Myocyte (in vitro differentiated cells): ENCODE measurements at regions not wholly inside any gene's neighbourhood (a gene's known extent, or its start where the extent isn't known, plus 50 kb on each side); places are given as distances from the start of the nearest gene placed in this dataset.
"Not testable (repeated sequence)": the region's sequence is repeated elsewhere in the genome, so short reads cannot be mapped to it uniquely, and the experiment has no call there.

Experiments used
- DNase-seq: peaks from one replicate; pipeline ENCODE4 v3.0.0-alpha.2; 2012; ENCODE audit warnings: low read depth

DNA sequence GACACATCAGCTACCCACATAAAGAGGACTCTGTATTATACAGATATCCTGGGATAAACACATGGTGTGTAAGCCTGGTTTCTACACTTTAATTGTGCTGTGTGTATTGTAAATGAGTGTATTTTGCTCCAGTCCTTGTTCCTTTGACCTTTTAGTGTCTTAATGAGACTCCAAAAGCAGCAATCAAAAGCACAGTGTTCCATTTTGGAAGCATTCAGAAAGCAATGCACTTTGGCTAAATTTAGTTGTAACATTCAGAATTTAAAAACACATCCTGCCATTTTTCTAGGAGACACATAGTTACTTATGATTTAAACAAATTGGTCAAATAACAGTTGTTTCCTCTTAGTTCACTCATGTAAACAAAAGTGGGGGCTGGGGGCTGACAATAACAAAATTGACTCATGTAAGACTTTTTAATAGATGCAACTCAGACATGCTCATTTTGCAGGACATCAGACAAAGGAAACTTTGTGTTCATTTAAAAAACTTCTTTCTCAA, 122.2 kb downstream of the GPR37 start:
- DNase-seq = no peak

DNA sequence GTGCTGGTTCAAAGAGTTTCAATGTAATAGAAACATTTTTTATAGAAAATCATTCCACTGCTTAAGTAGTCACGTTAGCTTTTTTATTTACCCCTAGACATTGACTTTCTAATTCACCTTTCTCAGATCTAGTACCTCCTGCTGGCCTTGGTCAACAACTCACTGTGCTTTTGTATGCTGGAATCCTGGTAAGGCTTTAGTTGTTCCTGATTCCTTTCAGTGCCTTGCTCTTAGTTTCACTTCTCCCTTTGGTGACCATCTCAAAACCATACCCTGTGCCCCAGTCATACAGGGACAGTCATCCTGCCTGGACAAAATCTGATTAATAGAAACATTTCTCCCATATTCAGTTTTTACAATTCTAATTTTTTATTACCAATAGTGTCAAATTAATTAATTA, 130.2 kb downstream of the GPR37 start:
- no peak for DNase-seq

DNA sequence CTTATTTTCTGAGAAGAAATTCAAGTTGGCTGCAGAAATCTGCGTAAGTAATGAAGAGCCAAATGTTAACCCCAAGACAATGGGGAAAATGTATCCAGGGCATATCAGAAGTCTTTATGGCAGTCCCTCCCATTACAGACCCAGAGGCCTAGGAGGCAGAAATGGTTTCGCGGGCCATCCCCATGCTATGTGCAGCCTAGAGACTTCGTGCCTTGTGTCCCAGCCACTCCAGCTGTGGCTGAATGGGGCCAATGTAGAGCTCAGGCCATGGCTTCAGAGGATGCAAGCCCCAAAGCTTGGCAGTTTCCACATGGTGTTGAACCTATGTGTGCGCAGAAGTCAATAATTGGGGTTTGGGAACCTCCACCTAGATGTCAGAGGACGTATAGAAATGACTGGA, 131.9 kb downstream of the GPR37 start:
- no peak for DNase-seq

DNA sequence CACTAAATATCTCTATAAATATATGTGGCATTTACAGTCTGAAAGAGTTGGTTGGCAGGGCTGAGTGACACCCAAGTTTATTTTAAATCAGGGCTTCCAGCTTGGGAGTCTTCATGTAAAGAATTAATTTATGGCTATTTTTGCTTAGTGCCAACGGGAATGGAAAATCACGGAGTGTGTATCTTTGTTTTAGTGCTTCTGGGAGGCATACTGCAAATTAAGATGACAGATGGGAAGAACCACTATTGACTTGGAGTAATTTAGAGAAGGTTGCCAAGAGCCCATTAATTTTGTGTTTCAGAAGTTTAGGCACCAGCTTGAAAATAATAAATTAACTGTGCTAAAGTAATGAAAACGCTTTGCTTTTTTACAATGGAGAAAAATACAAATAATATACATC, 135.2 kb downstream of the GPR37 start:
- no peak for DNase-seq

DNA sequence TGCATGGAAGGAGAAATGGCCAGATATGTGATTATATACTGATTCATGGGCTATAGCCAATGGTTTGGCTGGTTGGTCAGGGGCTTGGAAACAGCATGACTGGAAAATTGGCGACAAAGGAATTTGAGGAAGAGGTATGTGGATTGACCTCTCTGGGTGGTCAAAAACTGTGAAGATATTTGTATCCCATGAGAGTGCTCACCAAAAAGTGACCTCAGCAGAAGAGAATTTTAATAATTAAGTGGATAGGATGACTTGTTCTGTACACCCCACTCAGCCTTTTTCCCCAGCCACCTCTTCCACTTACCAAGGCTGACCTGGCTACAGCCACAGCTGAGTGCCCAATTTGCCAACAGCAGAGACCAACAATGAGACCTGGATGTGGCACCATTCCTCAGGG, 146.7 kb downstream of the GPR37 start:
- no peak for DNase-seq

DNA sequence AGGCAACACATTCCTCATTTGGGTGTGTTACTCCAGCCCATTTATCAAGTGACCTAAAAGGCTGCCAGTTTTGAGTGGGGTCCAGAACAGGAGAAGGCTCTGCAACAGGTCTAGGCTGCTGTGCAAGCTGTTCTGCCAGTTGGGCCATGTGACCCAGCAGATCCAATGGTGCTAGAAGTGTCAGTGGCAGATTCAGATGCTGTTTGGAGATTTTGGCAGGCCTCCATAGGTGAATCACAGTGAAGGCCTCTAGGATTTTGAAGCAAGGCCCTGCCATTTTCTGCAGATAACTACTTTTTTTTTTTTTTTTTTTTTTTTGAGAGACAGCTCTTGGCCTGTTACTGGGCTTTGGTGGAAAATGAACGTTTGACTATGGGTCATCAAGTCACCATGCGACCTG, 147.5 kb downstream of the GPR37 start:
- not testable (repeated sequence) for DNase-seq

DNA sequence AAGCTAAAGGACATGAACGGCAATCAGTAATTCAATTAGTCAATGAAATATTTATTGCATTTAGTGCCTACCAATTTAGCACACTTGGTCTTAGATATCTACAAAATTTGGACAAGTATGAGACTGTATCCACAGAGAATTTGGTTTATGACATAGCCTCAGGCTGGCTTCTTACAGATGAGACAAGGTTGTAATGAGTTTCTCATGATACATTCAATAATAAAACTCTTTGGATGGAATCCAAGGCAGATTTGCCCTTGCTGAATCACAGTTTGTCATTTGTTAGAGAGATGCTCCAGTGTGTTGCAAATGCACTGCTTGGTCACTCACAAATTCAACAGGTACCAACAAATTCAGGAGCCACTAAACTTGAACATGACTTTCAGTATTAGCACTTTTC, 162.5 kb downstream of the GPR37 start:
- DNase-seq = no peak

DNA sequence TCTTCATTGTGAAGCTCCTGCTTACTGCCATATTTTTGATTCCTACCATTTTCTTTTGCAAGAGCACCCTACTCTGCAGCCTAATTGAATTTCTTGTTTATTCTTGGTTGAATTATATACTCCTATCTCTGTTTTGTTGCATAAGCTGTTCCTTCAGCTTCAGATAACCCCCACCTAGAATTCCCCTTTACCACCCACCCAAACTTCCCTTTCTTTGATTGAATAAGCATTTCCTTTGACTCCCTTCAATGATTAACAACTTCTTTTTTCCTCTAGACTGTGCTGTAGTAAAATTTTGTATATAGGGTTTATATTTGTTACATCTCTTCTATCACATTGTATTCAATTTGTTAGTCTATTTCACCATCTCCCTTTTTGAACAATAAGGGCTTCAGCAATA, 168.1 kb downstream of the GPR37 start:
- DNase-seq = no peak

DNA sequence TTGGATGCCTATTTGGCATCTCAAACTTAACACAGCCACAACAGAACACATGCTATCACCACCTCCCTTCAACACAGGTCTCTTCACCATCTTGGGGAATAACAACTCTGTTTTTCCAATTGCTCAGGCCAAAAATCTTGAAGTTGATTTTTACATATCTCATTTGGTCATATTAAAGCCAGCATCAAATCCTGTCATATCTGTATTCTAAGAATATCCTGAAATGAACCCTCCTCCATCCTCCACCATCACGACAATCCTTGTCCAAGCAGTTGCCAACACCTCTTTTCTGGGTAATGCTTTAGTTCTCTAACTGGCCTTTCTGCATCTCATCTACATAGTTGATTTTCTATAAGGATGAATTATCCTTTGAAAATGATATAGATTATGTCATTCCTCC, 168.7 kb downstream of the GPR37 start:
- no peak for DNase-seq

DNA sequence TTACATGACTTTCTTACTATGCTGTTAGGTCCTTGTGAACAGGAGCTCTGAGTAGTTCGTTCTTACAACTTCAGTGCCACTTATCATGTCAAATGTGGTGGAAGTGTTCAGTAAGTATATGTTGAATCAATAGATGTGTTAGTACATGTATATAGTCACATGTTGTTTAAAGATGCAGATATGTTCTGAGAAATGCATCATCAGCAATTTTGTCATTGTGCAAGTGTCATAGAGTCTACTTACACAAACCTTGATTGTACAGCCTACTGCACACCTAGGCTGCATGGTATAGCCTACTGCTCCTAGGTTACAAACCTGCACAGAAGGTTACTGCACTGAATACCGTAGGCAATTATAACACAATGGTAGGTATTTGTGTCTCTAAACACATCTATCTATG, 174.8 kb downstream of the GPR37 start:
- DNase-seq = no peak

DNA sequence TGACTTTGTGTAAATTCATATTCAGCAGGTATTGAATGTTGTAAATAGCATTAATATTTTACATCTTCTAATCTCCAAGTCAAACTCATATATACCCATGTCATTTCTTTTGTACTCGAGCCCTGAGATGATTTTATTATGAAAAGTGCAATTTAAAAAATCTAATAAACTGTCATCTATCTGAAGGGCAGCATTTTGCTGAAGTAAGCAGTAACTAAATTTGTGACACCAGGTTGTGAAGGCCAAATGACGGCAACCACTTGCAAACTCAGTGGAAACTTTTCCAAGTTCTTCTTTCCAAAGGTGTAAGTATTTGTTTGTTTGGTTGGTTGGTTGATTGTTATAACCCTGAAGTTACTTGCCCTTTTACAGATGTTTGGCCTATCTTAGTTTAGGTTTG, 188.3 kb downstream of the GPR37 start:
- DNase-seq = no peak

DNA sequence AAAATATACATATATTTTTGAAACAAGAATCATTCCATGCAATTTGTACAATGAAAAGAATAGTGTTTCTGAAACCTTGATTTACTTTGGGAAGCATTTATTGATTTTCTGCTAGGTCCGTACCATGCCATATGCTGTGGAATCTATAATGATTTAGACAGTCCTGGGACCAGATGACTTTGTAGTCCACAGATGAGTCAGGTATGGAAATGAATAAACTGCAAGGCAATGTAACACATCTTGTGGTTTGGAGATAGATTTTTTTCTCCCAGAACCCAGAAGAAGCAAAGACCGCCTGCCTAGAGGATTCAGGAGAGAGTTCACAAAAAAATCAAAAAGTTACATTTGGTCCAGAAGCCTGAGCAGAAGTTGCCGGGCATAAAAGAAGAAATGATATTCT, 190.4 kb downstream of the GPR37 start:
- DNase-seq = no peak

DNA sequence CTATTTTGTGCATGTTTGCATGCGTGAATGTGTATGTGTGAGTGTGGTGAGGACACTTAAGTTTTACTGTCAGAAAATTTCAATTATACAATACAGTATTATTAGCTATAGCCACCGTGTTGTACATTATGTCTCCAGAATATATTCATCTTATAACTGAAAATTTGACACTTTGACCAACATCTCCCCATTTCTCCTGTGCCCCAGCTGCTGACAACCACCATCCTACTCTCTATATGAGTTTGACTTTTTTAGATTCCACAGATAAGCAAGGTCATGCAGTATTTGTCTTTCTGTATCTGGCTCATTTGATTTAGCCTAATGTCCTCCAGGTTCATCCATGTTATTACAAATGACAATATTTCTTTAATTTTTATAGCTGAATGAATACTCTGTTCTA, 195.0 kb downstream of the GPR37 start:
- DNase-seq = no peak

DNA sequence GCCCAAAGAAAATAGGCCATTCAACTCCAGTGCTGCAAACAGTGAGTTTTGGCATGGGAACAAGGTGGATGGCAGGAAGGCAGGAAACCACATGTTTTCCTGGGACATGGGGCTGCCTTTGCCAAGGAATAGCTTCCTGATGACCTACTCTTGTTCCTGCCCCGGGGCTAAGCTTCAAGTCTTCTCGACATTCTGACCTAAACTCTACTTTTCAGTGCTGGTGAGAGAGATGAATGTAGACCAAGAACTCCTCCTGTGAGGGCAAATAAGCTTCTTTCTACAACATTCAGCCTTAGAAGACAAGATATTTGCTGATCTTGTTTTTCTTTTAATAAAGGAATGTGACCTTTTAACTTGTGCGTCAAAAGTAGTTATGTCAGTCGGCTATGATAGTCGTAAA, 199.0 kb downstream of the GPR37 start:
- no peak for DNase-seq

DNA sequence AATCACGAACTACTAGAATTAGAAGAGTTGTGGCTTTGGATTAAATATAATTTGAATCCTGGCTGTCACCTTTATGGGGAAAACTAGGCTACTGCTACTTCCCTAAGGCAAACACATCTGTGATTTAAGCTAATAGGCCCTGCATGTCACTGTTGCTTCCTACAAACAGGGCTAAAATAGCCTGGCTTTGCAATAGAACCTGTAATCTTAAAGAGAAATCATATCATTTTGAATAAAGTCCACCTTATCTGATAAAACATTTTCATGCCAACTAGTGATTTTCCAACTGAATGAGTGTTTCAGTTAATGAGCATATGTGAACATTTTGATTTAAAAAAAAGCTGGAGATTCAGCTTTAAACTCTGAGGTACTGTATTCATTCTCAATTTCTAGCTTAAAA, 208.0 kb downstream of the GPR37 start:
- DNase-seq = no peak

DNA sequence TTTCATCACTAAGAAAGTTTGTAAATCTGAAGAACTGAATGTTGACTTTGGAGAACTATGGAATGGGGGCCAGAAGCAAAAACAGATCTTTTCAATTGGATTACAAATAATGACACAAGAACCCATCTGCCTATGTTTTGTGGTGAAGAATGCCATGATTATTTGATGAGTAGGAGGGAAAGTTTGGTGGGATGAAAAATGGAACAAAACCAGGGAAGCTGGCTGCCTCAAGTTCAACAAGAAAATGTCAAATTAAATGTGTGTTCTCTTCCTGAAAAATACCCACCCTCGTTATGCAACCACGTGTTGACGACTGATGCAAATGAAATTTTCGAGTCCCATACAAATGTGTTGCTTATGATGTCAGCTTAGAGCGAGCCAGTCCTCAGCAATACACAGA, 208.5 kb downstream of the GPR37 start:
- DNase-seq = no peak

DNA sequence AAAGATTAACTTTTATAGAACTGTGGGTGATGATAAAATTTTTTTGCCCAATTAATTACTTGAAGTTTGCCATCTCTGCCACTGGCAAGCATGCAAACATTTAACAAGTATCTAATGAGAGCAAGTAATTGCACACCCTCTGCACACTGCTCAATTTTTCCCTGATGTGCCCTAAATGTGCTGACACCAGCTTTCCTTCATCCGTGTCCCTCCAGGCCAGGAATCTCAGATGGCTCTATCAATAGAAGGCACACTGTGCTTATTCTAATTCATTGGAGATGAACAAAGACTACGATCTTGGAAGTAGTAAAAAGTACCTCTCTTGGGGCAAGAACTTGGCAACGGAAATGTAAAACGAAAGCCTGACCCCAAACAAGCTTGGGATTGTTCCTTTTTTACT, 212.1 kb downstream of the GPR37 start:
- no peak for DNase-seq

DNA sequence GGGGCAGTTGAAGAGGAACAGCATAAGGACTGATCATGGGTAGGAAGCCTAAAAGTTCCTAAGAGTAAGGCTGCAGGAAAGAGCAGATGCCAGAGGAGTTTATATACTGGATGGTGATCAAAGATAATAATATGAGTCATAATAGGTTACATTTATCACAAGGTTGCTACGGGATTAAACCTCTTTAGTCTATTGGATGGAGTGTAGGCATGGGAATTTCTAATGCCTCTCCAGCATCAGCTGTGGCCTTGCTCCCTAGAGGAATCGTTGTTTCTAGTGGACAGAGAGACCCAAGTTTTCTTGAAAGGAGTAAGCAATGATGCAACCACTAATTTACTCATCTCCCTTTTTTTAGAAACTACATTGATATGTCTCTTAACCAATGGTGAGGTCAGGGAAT, 213.4 kb downstream of the GPR37 start:
- DNase-seq = no peak

DNA sequence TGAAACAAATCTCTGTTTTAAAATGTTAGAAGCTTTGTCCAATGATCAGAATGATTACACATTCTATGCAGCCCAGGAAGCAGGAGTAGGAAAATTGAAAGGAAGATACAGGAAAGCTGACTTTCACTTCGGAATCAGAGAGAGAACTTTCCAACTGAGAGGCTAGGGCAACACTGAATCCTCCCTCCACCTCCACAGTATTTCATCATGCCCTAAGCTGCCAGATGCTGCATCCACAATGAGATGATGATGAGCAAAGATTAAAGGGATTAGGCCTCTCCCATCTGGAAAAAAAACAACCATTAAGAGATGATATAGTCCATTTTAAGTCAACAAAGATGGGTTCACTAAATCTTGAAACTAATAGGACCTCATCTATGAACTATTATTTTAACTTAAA, 215.6 kb downstream of the GPR37 start:
- DNase-seq = no peak

DNA sequence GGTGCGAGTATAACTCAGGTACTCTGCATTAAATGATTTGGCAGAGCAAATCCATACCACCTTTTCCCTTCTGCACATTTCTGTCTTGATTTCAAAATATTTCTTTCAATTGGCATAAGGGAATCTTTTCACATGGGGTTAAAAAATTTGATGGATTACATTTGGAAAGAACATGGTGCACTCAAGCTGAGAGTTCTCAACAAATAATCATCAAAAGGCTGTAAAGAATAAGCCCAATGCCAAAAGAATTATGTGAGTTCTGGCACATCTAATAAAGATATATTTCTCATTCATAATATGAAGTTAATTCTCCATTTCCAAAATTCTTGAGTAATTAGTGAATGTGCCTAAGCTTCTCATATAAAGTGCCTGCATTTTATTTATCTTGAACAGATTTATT, 223.1 kb downstream of the GPR37 start:
- no peak for DNase-seq

DNA sequence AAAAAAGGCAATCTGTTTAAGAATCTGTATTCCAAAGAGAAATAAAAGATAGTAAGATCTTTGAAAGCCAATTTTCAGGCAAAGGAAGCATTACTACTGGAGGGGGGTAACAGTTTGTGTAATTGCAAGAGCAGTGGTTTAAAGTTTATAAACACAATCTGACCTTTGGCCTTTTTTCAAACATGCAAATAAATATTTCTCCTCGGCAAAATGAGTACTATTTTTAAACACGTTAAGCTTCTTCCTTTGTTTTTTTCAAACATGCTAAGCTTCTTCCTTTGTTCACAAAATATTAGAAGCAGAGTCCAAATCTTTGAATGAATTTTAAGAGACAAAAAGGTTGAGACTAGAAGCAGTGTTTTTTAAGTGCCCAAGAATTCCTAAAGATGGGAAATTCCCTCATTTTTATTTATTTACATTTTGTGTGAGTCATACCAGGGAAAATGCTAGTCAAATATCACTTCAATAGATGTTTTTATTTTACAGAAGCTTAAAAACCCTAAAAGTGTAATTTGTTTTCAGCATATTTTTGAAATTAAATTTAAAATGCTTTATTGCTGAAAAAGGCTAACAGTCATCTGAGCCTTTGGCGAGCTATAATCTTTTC, 229.3 kb downstream of the GPR37 start:
- no peak for DNase-seq

DNA sequence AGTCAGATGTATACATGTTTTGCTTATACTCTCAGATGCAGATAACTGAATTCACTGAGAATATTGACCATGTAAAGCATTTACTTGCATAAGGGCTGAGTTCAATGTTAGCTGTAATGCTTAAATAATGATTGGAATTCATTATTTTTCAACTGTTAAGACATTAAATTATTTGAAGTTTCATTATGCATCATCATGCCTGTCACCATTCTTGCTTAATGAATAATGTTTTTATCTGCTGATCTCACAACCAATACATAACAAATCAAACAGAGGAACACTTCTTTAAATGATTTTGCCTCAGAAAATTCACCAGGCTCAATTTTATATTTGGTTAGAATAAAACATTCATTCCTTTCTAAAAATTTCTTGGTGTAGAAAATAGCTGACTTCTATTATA, 233.4 kb downstream of the GPR37 start:
- no peak for DNase-seq

DNA sequence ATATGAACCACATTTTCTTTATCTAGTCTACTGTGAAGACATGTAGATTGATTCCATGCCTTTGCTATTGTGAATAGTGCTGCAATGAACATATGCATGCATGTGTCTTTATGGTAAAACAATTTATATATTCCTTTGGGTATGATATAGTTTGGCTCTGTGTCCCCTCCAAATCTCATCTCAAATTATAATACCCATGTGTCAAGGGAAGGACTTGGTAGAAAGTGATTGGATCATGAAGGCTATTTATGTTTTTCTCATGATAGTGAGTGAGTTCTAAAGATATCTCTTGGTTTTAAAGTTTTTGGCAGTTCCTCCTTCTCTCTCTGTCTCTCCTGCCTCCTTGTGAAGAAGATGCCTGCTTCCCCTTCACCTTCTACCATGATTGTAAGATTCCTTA, 248.7 kb downstream of the GPR37 start:
- DNase-seq = no peak
